HCT116 (cell line): ENCODE measurements at regions not wholly inside any gene's neighbourhood (a gene's known extent, or its start where the extent isn't known, plus 50 kb on each side); places are given as distances from the start of the nearest gene placed in this dataset.

Experiments used
- CEBPB ChIP-seq: IDR thresholded peaks from 2 replicates; pipeline ENCODE4 v1.6.1; 2012; ENCODE audit warnings: low read depth
- CTCF ChIP-seq, 3 experiments: fragments of 200-600 bp in 1 of 3; sonication (generic) in 1 of 3; IDR thresholded peaks in 2 of 3; conservative IDR thresholded peaks in 1 of 3; 2 replicates each; pipeline ENCODE4 v1.5.1; 2012 to 2017; ENCODE audit warnings: low read depth in 2 of 3, low read length in 2 of 3, antibody characterized with exemption in 1 of 3, borderline replicate concordance in 1 of 3, control low read depth in 1 of 3, mild to moderate bottlenecking in 1 of 3, mixed read lengths in 1 of 3, mixed run types in 1 of 3, moderate library complexity in 1 of 3; ENCODE audit not compliant: insufficient read depth in 1 of 3
- ELF1 ChIP-seq: IDR thresholded peaks from 2 replicates; pipeline ENCODE4 v1.6.1; 2012; ENCODE audit warnings: low read depth, borderline replicate concordance
- EZH2 ChIP-seq: fragments of 200-600 bp; sonication (generic); IDR thresholded peaks from 2 replicates; pipeline ENCODE4 v1.6.1; 2017; ENCODE audit warnings: antibody characterized with exemption, mixed run types
- EZH2phosphoT487 ChIP-seq: fragments of 200-600 bp; IDR thresholded peaks from 2 replicates; pipeline ENCODE4 v1.6.1; 2018; ENCODE audit warnings: antibody characterized with exemption, borderline replicate concordance
- MAX ChIP-seq: IDR thresholded peaks from 2 replicates; pipeline ENCODE4 v1.6.1; 2012
- POLR2A ChIP-seq: IDR thresholded peaks from 2 replicates; pipeline ENCODE4 v1.7.0; 2011; ENCODE audit warnings: borderline replicate concordance; ENCODE audit not compliant: insufficient read depth, insufficient read length; ENCODE audit errors: extremely low read depth
- POLR2AphosphoS5 ChIP-seq: IDR thresholded peaks from 2 replicates; pipeline ENCODE4 v1.6.1; 2011; ENCODE audit warnings: mild to moderate bottlenecking, low read depth, low read length, moderate library complexity
- RAD21 ChIP-seq: IDR thresholded peaks from 2 replicates; pipeline ENCODE4 v1.6.1; 2012; ENCODE audit warnings: low read depth, mild to moderate bottlenecking
- REST ChIP-seq: IDR thresholded peaks from 2 replicates; pipeline ENCODE4 v1.6.1; 2012; ENCODE audit warnings: low read depth
- SIN3A ChIP-seq: IDR thresholded peaks from 2 replicates; pipeline ENCODE4 v1.6.1; 2012; ENCODE audit warnings: low read depth
- ZFX ChIP-seq: fragments of 450-650 bp; IDR thresholded peaks from 2 replicates; pipeline ENCODE4 v1.6.1; 2017

GRCh38 chr4:147110473-147111367 is 165.1 kb upstream of the TTC29 start:
- 0 out of 6 replicates have a peak, but pooled peaks of 1 of the 3 experiments have one; percentile 29 for TF ChIP-seq CTCF (IDR thresholded peaks at IDR 0.05 in 2 of 3, conservative IDR thresholded peaks at IDR 0.05 in 1 of 3; ENCODE audit: borderline replicate concordance in 1 of 3, insufficient read depth in 1 of 3, low read depth in 2 of 3, low read length in 2 of 3)
- no peak for TF ChIP-seq POLR2AphosphoS5
- TF ChIP-seq RAD21, result peak; percentile 60
- TF ChIP-seq MAX, result no peak
- TF ChIP-seq EZH2, result no peak
- no peak for TF ChIP-seq REST
- TF ChIP-seq SIN3A, result no peak
- no peak for TF ChIP-seq POLR2A
- no peak for TF ChIP-seq ELF1
- TF ChIP-seq ZFX, result no peak
- TF ChIP-seq EZH2phosphoT487, result no peak
- TF ChIP-seq CEBPB, result no peak
